SH-SY5Y (cell line): ENCODE measurements at regions not wholly inside any gene's neighbourhood (a gene's known extent, or its start where the extent isn't known, plus 50 kb on each side); places are given as distances from the start of the nearest gene placed in this dataset.

Experiments
- GATA2 ChIP-seq: IDR thresholded peaks from 2 replicates; pipeline ENCODE4 v1.6.1; 2011; ENCODE audit warnings: mild to moderate bottlenecking, low read depth, low read length
- GATA3 ChIP-seq: IDR thresholded peaks from 2 replicates; pipeline ENCODE4 v1.6.1; 2011; ENCODE audit warnings: low read depth, mild to moderate bottlenecking, low read length, moderate library complexity

DNA sequence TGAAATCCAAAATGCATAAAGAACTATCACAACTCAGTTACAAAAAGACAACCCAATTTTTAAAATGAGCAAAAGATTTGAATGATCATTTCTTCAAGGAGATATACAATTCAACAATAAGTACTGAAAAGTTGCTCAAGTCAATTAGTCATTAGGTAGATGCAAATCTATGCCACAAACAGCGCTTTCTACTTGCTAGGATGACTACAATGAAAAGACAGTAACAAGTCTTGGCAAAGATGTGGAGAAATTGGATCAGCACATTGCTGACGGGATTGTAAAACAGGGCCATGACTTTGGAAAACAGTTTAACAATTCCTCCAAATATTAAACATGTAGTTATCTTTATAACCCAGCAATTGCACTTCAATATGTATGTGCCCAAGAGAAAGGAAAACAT lies 166.3 kb upstream of the MC4R start:
- TF ChIP-seq GATA3, result no peak
- TF ChIP-seq GATA2, result no peak
